Muscle layer of duodenum (tissue), 2 donors: ENCODE measurements at regions not wholly inside any gene's neighbourhood (a gene's known extent, or its start where the extent isn't known, plus 50 kb on each side); places are given as distances from the start of the nearest gene placed in this dataset.

Experiments
- H3K27ac ChIP-seq: one replicate; pipeline ENCODE4 v1.7.0; 2013; ENCODE audit warnings: mild to moderate bottlenecking, low read length
- H3K27me3 ChIP-seq: one replicate; pipeline ENCODE4 v1.7.0; 2013; ENCODE audit warnings: low read depth, mild to moderate bottlenecking, control low read depth, low read length
- H3K36me3 ChIP-seq, 2 donors: one replicate each; pipeline ENCODE4 v1.7.0; 2013; ENCODE audit warnings: low read length in 2 of 2, control low read depth in 1 of 2, mild to moderate bottlenecking in 1 of 2; ENCODE audit not compliant: insufficient read depth in 2 of 2, control insufficient read depth in 1 of 2
- H3K4me1 ChIP-seq, 2 donors: one replicate each; pipeline ENCODE4 v1.7.0; 2013; ENCODE audit warnings: low read length in 2 of 2, mild to moderate bottlenecking in 2 of 2, control low read depth in 1 of 2, moderate library complexity in 1 of 2; ENCODE audit not compliant: insufficient read depth in 2 of 2, control insufficient read depth in 1 of 2
- H3K4me3 ChIP-seq, 2 donors: one replicate each; pipeline ENCODE4 v1.7.0; 2013; ENCODE audit warnings: low read length in 2 of 2, low read depth in 1 of 2, mild to moderate bottlenecking in 1 of 2
- H3K9me3 ChIP-seq, 2 donors: one replicate each; pipeline ENCODE4 v1.7.0; 2013; ENCODE audit warnings: low read length in 2 of 2, control low read depth in 1 of 2, mild to moderate bottlenecking in 1 of 2; ENCODE audit not compliant: control insufficient read depth in 1 of 2
- donor health status: healthy.

DNA sequence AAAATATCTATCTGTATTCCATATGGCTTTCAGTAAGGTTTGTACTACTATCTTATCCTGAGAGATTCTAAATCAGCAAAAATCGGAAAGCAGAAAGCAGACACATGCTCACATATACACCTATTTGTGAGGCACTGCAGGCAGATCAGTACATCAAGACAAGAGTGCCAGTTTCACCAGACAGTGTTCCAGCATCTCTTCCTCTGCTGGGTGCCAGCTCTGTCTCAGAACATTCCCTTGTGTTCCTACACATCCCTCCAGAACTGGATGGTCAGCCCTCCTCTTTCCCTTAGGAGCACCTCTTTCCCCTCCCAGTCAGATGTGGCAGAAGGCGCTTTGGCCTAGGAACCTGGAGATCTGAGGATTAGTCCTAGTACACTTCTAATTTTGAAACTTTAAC lies 121.3 kb upstream of the IL12A start:
- Histone ChIP-seq H3K9me3 (no peaks in the 10 kb centered on the region), H3K4me3 (no peak overlapping the region), H3K36me3 (peaks cover 0 to 10% of the 10 kb centered on the region in 2 donors), H3K27ac (no peak overlapping the region), H3K27me3 (no peaks in the 10 kb centered on the region), H3K4me1 (peaks cover 13 to 21% of the 10 kb centered on the region in 2 donors)

DNA sequence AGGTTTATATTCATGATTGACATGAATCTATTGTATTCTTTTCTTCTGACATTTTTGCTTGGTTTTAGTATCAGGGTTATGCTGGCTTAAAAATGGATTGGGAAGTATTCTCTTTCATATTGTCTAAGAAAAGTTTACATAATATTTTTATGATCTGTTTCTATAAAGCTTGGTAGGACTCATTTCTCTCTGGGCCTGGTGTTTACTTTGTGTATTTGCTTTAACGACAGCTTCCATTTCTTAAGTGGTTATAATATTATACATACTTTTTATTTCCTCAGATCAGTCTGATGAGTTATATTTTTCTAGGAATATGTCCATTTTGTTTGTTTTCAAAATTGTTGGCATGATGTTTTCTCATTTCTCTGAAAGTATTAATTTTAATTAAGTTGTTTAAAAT lies 117.9 kb upstream of the IL12A start:
- Histone ChIP-seq H3K27ac (no peak overlapping the region), H3K36me3 (peaks cover 0 to 13% of the 10 kb centered on the region in 2 donors), H3K4me3 (no peak overlapping the region), H3K27me3 (no peaks in the 10 kb centered on the region), H3K4me1 (peaks cover 2 to 13% of the 10 kb centered on the region in 2 donors), H3K9me3 (no peaks in the 10 kb centered on the region)

DNA sequence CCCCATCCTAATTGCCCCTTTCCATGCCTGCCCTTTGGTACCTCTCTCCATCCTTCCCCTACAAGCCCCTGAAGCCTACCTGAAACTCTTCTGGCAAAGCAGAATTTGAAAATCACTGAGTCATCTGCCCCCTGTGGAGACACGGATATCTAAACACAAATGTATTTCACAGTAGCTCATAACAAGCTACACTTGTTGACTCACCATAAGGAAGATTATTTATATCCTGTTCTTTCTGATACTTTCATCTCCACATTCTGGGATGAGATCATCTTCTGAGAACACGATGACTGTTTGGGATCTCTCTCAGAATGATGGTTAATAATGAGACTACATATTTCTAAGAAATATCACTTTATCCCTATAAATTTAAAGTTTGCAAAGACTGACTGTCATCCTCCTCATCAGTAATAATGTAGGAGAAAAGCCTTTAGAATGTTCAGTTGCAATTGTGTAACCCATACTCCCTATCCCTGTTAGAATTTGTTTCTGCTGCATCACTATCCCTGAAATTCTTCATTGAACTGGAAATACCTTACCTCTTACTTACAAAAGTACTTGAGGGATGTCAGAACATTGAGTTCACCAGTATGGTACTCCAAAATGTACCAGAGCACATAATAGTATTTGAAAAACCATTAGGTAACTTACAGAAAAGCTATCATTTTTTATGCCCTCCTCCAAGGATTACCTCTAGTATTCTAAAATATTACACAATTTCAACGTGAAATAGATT lies 116.1 kb upstream of the IL12A start:
- Histone ChIP-seq H3K9me3 (no peaks in the 10 kb centered on the region), H3K36me3 (peaks cover 0 to 14% of the 10 kb centered on the region in 2 donors), H3K4me3 (no peak overlapping the region), H3K27ac (peak overlapping the region; percentile 46), H3K27me3 (no peaks in the 10 kb centered on the region), H3K4me1 (peaks cover 0 to 6% of the 10 kb centered on the region in 2 donors)

DNA sequence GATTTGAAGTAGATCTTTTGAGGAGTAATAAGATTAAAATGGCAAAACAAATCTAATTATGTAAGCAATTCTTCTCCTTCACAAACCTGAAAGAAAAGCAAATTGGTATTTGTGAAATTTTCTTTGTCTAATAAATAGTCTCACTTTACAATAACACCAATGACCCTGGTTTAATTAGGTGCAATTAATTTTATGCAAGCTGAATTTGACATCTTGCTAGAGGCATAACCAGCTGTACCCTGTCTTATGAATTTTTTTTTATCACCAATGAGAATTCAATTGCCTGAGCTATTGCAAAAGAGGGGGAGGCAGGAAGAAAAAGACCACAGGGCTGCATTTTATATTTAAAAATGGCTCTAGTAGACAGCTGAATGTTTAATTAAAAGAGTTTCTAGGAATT lies 113.5 kb upstream of the IL12A start:
- no peaks in the 10 kb centered on the region for H3K9me3 ChIP-seq
- no peak overlapping the region for H3K4me3 ChIP-seq
- no peak overlapping the region for H3K27ac ChIP-seq
- peaks cover 0 to 10% of the 10 kb centered on the region in 2 donors for H3K4me1 ChIP-seq
- peaks cover 0 to 4% of the 10 kb centered on the region in 2 donors for H3K36me3 ChIP-seq
- no peaks in the 10 kb centered on the region for H3K27me3 ChIP-seq

DNA sequence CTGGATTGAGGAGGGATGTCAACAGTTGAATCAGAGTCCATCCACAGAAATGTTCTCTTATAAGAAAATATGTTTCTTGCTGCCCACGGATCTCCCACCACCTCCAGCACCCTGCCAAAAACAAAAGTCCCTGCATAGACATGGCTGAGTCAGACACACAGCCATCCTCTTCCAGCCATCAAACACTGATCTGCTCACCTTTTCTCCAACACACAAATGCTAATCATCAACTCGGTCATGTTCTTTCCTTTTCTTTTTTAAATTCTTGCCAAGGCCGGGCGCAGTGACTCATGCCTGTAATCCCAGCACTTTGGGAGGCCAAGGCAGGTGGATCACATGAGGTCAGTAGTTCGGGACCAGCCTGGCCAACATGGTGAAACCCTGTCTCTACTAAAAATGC lies 110.7 kb upstream of the IL12A start:
- peaks cover 0 to 4% of the 10 kb centered on the region in 2 donors for H3K36me3 ChIP-seq
- no peaks in the 10 kb centered on the region for H3K27me3 ChIP-seq
- H3K9me3 ChIP-seq, result no peaks in the 10 kb centered on the region
- H3K4me3 ChIP-seq, result no peak overlapping the region
- peaks cover 3 to 16% of the 10 kb centered on the region in 2 donors for H3K4me1 ChIP-seq
- H3K27ac ChIP-seq, result no peak overlapping the region

DNA sequence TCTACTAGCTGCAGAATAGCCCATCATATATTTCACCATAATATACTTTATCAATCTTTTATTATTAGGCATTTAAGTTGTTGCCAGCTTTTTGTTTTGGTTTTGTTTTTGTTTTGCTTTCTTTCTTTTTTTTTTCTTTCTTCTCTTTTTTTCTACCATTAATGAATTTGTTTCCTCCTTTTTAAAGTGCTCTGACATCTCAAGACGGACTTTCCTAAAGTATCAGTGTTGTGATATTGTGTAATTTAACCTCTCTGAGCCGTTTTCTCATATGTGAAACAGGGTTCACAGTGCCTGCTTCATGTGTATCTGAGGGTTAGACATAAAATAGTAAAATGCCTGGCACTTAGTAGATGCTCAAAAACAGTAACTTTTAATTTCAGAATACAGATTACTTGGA lies 109.5 kb upstream of the IL12A start:
- H3K27ac ChIP-seq, result no peak overlapping the region
- H3K4me3 ChIP-seq, result no peak overlapping the region
- H3K27me3 ChIP-seq, result no peaks in the 10 kb centered on the region
- H3K9me3 ChIP-seq, result no peaks in the 10 kb centered on the region
- H3K36me3 ChIP-seq, result peaks cover 0 to 4% of the 10 kb centered on the region in 2 donors
- peaks cover 3 to 22% of the 10 kb centered on the region in 2 donors for H3K4me1 ChIP-seq

DNA sequence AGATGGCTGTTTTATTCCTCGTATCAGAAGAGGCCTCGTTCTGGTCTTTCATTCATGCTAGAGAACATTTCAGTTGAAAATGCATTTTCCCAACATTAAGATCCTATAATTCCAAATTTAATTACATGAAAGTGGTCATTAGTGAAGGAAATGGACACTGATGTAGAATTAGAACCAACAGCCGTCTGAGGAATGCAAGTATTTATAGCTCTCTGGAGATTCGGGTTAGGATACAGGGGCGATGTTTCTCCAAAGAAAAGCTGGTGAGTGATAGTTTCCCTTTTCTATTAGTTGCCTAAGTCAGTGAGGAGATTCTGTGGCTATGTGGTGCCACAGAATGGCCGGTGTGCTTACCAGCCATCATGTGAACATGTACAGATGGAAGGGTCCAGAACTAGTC lies 109.0 kb upstream of the IL12A start:
- Histone ChIP-seq H3K27ac (peak overlapping the region; percentile 19), H3K4me3 (no peak overlapping the region), H3K27me3 (no peaks in the 10 kb centered on the region), H3K4me1 (peaks cover 3 to 22% of the 10 kb centered on the region in 2 donors), H3K9me3 (no peaks in the 10 kb centered on the region), H3K36me3 (peaks cover 0 to 4% of the 10 kb centered on the region in 2 donors)

DNA sequence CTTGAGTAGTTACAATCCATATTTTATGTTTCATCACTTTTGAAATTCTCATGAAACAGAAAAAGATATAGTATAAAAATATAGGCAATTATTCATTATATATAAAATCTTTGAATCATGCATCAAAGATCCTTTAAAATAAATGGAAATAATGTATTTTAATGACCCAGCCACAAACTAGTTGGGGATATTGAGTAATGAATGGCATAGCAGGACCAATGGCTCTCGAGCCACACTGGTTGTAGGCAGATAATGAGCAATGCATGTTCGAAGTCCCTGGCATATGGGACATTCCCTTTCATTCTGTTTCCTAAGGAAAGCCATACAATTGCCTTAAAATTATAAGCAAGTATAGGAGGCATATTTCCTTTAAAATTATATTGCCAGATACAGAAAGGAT lies 107.4 kb upstream of the IL12A start:
- H3K27ac ChIP-seq, result no peak overlapping the region
- no peaks in the 10 kb centered on the region for H3K9me3 ChIP-seq
- H3K4me3 ChIP-seq, result no peak overlapping the region
- no peaks in the 10 kb centered on the region for H3K27me3 ChIP-seq
- peaks cover 3 to 34% of the 10 kb centered on the region in 2 donors for H3K4me1 ChIP-seq
- H3K36me3 ChIP-seq, result no peaks in the 10 kb centered on the region

DNA sequence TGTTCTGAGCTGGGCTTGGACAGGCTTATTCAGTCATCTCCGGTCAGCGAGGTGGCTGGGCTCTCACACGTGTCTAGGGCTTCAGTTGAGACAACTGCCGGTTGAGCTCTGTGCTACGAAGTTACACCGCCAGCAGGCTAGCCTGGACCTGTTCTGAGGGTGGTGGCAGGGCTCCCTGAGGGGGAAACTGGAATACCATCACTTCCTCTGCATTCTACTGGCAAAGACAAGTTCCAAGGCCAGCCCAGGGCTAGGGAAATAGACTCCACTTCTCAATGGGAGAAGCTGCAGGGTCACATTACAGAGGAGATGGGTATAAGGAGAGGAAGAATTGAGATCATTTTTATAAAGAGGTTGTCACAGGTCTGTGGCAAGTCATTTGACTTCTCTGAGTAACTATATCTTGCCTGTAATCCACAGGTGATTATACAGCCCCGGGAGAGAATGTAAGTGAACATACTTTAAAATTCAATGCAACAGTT lies 106.8 kb upstream of the IL12A start:
- H3K27ac ChIP-seq, result peak overlapping the region; percentile 45
- H3K4me3 ChIP-seq, result no peak overlapping the region
- no peaks in the 10 kb centered on the region for H3K9me3 ChIP-seq
- H3K4me1 ChIP-seq, result peaks cover 3 to 35% of the 10 kb centered on the region in 2 donors
- no peaks in the 10 kb centered on the region for H3K27me3 ChIP-seq
- H3K36me3 ChIP-seq, result no peaks in the 10 kb centered on the region

DNA sequence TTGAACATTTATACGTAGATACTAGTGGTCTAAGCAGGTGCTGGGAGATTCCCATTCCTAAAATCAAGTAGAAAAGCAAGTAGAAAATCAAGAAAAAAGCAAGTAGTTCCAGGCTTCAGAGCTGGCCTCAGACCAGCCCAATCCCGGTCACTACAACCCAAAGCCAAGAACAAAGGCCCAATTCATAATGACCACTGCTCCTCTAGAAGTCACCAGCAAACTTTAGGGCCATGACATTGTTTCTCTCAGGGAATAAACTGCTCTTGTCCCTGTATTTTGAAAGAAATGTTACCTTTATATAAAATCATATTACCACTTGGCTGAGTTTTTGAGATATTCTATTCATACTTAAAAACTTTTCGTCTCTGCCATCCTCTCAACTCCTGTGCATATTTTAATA lies 106.3 kb upstream of the IL12A start:
- Histone ChIP-seq H3K27me3 (no peaks in the 10 kb centered on the region), H3K4me1 (peaks cover 3 to 39% of the 10 kb centered on the region in 2 donors), H3K4me3 (no peak overlapping the region), H3K36me3 (peaks cover 0 to 3% of the 10 kb centered on the region in 2 donors), H3K9me3 (no peaks in the 10 kb centered on the region), H3K27ac (peak overlapping the region; percentile 45)

DNA sequence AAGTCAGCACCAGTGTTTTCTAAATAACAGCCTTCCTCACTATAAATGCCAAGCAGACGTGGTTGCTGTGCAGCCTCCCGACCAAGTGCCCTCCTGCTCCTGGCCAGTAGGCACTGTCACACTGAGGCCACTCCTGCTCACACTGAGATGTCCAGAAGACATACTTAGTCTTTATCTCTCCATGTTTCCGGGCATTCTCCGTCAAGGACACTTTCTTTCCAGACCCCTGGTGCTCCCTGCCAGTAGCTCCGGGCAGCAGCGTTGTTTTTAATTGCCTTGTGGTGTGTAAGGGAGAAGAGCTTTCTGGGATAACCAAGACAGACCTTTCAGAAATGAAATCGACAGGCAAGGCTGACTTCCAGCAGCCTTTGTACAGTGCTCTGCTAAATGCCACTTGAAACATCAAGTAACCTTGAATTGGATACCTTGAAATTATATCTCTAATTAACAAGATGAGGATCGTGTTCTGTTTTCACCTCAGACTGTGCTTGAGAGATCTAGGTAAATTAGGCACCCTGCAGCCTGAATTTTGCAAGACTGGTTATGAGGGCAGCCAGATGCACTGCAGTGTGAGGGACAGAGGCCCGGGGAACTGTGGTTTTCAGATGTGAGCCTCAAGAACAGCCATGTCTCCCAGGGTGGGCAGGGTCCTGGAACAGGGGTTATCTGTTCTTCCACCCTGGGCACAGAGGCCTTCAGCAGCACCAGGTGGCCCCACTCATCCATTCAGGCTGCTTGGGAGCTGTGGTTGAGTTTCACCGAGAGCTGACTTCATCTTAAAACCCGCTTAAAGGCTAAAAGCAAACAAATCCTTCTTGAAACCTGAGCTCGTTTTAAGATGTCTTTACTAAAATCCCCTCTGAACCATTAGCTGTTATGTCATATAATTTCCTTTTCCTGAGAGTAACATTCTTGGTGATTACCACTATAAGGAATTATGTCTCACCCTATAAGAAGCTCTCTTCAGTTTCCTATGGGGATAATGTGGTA lies 105.5 kb upstream of the IL12A start:
- H3K4me1 ChIP-seq, result peaks cover 3 to 46% of the 10 kb centered on the region in 2 donors
- peak overlapping the region in 1 of 2 donors; percentile 3 for H3K4me3 ChIP-seq
- H3K36me3 ChIP-seq, result peaks cover 0 to 3% of the 10 kb centered on the region in 2 donors
- no peaks in the 10 kb centered on the region for H3K9me3 ChIP-seq
- peak overlapping the region; percentile 45 for H3K27ac ChIP-seq
- no peaks in the 10 kb centered on the region for H3K27me3 ChIP-seq
